Hepatocyte (in vitro differentiated cells): ENCODE measurements at regions not wholly inside any gene's neighbourhood (a gene's known extent, or its start where the extent isn't known, plus 50 kb on each side); places are given as distances from the start of the nearest gene placed in this dataset.

Source experiments
- EZH2 ChIP-seq: fragments of 200-600 bp; sonication (generic); IDR thresholded peaks from 2 replicates; pipeline ENCODE4 v1.6.1; 2016; ENCODE audit warnings: antibody characterized with exemption, mild to moderate bottlenecking, borderline replicate concordance
- TF ChIP-seq, protein P1 (sequence below): fragments of 200-600 bp; sonication (generic); IDR thresholded peaks from 2 replicates; pipeline ENCODE4 v1.5.1; 2016; ENCODE audit warnings: antibody characterized with exemption, mild to moderate bottlenecking; ENCODE audit not compliant: poor library complexity

DNA sequence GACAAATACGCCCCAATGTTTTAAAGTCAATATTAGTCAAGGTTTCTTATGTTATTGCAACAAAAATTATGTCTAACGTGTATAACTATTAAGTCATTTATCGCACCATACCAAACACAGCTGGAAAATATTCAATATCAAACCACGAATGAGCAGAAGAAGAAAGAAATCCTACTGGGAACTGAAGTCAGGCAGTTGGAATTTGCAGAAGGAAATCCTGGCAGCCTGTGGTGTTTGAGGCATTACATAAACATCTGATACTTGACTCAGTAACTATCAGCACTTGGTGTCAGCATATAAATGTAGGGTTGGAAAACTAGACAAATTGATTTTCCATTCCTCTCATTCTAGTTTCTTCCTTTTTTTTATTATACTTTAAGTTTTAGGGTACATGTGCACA lies 83.4 kb upstream of the NUPR2 start:
- TF ChIP-seq, protein P1, sequence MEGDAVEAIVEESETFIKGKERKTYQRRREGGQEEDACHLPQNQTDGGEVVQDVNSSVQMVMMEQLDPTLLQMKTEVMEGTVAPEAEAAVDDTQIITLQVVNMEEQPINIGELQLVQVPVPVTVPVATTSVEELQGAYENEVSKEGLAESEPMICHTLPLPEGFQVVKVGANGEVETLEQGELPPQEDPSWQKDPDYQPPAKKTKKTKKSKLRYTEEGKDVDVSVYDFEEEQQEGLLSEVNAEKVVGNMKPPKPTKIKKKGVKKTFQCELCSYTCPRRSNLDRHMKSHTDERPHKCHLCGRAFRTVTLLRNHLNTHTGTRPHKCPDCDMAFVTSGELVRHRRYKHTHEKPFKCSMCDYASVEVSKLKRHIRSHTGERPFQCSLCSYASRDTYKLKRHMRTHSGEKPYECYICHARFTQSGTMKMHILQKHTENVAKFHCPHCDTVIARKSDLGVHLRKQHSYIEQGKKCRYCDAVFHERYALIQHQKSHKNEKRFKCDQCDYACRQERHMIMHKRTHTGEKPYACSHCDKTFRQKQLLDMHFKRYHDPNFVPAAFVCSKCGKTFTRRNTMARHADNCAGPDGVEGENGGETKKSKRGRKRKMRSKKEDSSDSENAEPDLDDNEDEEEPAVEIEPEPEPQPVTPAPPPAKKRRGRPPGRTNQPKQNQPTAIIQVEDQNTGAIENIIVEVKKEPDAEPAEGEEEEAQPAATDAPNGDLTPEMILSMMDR = no peak
- no peak for TF ChIP-seq EZH2
